H1 (cell line): ENCODE measurements at regions not wholly inside any gene's neighbourhood (a gene's known extent, or its start where the extent isn't known, plus 50 kb on each side); places are given as distances from the start of the nearest gene placed in this dataset.

Source experiments
- CBX5 ChIP-seq: fragments of 300-800, 300-1000 bp; sonication (generic); IDR thresholded peaks from 2 replicates; pipeline ENCODE4 v1.7.1; 2016; ENCODE audit warnings: antibody characterized with exemption, low read length, low read depth
- MAFK ChIP-seq: IDR thresholded peaks from 2 replicates; pipeline ENCODE4 v1.6.1; 2012; ENCODE audit warnings: low read depth, mild to moderate bottlenecking, improper control_type of control experiment, low read length
- NRF1 ChIP-seq: IDR thresholded peaks from 2 replicates; pipeline ENCODE4 v1.6.1; 2011; ENCODE audit warnings: mild to moderate bottlenecking, low read depth, low read length, improper control_type of control experiment
- ZNF274 ChIP-seq: IDR thresholded peaks from 2 replicates; pipeline ENCODE4 v1.7.0; 2012; ENCODE audit warnings: low read length, borderline replicate concordance; ENCODE audit errors: extremely low read depth
- TF ChIP-seq, protein P1 (sequence below), 3 experiments: IDR thresholded peaks; 1 replicate in 2 of 3; 2 replicates in 1 of 3; pipeline versions ENCODE4 v1.5.1 to v1.6.1; 2011; ENCODE audit warnings: low read length in 3 of 3, mild to moderate bottlenecking in 3 of 3, inconsistent platforms in 2 of 3, low read depth in 1 of 3, moderate library complexity in 1 of 3; ENCODE audit not compliant: insufficient read depth in 1 of 3; ENCODE audit errors: control extremely low read depth in 1 of 3

DNA sequence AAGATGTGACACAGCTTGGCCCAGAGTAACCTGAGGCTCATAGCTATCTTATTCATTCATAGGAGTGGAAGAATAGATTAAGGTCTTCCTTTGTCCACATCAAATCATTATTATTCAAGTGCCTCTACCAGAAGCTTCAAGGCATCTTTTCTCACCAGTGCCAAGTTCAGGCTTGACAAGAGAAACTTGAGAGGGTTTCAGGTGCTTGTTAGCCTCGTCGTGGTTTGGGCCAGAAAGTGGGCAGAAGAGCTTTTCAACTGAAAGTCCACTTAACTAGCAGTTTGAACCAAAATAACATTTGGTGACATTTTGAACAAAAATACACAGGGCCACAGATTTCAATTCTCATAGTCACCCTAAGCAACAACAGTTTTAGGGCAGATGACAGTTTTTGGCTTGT, 1184.2 kb downstream of the FLRT2 start:
- TF ChIP-seq, protein P1, sequence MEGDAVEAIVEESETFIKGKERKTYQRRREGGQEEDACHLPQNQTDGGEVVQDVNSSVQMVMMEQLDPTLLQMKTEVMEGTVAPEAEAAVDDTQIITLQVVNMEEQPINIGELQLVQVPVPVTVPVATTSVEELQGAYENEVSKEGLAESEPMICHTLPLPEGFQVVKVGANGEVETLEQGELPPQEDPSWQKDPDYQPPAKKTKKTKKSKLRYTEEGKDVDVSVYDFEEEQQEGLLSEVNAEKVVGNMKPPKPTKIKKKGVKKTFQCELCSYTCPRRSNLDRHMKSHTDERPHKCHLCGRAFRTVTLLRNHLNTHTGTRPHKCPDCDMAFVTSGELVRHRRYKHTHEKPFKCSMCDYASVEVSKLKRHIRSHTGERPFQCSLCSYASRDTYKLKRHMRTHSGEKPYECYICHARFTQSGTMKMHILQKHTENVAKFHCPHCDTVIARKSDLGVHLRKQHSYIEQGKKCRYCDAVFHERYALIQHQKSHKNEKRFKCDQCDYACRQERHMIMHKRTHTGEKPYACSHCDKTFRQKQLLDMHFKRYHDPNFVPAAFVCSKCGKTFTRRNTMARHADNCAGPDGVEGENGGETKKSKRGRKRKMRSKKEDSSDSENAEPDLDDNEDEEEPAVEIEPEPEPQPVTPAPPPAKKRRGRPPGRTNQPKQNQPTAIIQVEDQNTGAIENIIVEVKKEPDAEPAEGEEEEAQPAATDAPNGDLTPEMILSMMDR (IDR thresholded peaks at IDR 0.05; ENCODE audit: control extremely low read depth in 1 of 3, insufficient read depth in 1 of 3, low read depth in 1 of 3, low read length in 3 of 3), result no peak
- TF ChIP-seq ZNF274 (no peak), NRF1 (no peak), MAFK (no peak), CBX5 (no peak)
